HEK293 (cell line): ENCODE measurements at regions not wholly inside any gene's neighbourhood (a gene's known extent, or its start where the extent isn't known, plus 50 kb on each side); places are given as distances from the start of the nearest gene placed in this dataset.

Experiments
- CTCF ChIA-PET: fragments of 350-600 bp; formaldehyde crosslinking; extraction: SDS; loops from one replicate; lab custom pipeline; 2021; ENCODE audit warnings: antibody characterized with exemption; lab: Yijun Ruan, JAX
- POLR2A ChIA-PET: fragments of 300-600 bp; formaldehyde crosslinking; extraction: SDS; loops from one replicate; lab custom pipeline; 2020; ENCODE audit warnings: antibody characterized with exemption, inconsistent platforms; lab: Yijun Ruan, JAX
- H3K27ac ChIP-seq: fragments of 200-500 bp; sonication (Bioruptor generic); 2 replicates; pipeline ENCODE4 v1.5.1; 2014; ENCODE audit warnings: low read depth, low read length, control low read depth, inconsistent platforms; ENCODE audit errors: extremely low read depth
- H3K36me3 ChIP-seq, 2 experiments: fragments of 200-500 bp in 1 of 2; sonication (Bioruptor generic) in 1 of 2; 1 replicate in 1 of 2; 2 replicates in 1 of 2; pipeline ENCODE4 v1.5.1; 2014 to 2017; ENCODE audit warnings: inconsistent platforms in 2 of 2, low read length in 2 of 2; ENCODE audit not compliant: control insufficient read depth in 2 of 2, insufficient read depth in 1 of 2
- H3K4me1 ChIP-seq: fragments of 200-500 bp; sonication (Bioruptor generic); 2 replicates; pipeline ENCODE4 v1.5.1; 2014; ENCODE audit warnings: mild to moderate bottlenecking, low read length, inconsistent platforms; ENCODE audit not compliant: control insufficient read depth, insufficient read depth
- H3K4me3 ChIP-seq: 2 replicates; pipeline ENCODE4 v1.5.1; 2011; ENCODE audit warnings: low read depth, mild to moderate bottlenecking, control low read depth, low read length, moderate library complexity
- H3K9me3 ChIP-seq: fragments of 200-500 bp; sonication (Bioruptor generic); 2 replicates; pipeline ENCODE4 v1.5.1; 2014; ENCODE audit warnings: low read depth, low read length, inconsistent platforms; ENCODE audit not compliant: control insufficient read depth, insufficient read depth
- EGR2 ChIP-seq: fragments of 450-650 bp; formaldehyde crosslinking; IDR thresholded peaks from 2 replicates; pipeline ENCODE4 v1.5.1; 2016; ENCODE audit warnings: low read depth, missing biosample characterization, missing genetic modification characterization
- FEZF1 ChIP-seq: fragments of 450-650 bp; formaldehyde crosslinking; IDR thresholded peaks from 2 replicates; pipeline ENCODE4 v1.5.1; 2016; ENCODE audit warnings: missing biosample characterization, missing genetic modification characterization
- GLIS1 ChIP-seq: fragments of 450-650 bp; formaldehyde crosslinking; IDR thresholded peaks from 2 replicates; pipeline ENCODE4 v1.5.1; 2016; ENCODE audit warnings: missing biosample characterization, missing genetic modification characterization
- HOXC10 ChIP-seq: sonication (generic); formaldehyde crosslinking; IDR thresholded peaks from 2 replicates; pipeline ENCODE4 v1.8.1; 2023; ENCODE audit warnings: mild to moderate bottlenecking, missing genetic modification reagents
- KLF1 ChIP-seq: fragments of 450-650 bp; formaldehyde crosslinking; IDR thresholded peaks from 2 replicates; pipeline ENCODE4 v1.5.1; 2016; ENCODE audit warnings: missing biosample characterization, missing genetic modification characterization
- KLF10 ChIP-seq: fragments of 450-650 bp; IDR thresholded peaks from 2 replicates; pipeline ENCODE4 v1.5.1; 2018; ENCODE audit warnings: missing biosample characterization, mild to moderate bottlenecking, missing genetic modification characterization
- WT1 ChIP-seq: fragments of 450-650 bp; formaldehyde crosslinking; IDR thresholded peaks from 2 replicates; pipeline ENCODE4 v1.5.1; 2016; ENCODE audit warnings: missing biosample characterization, missing genetic modification characterization
- ZEB2 ChIP-seq: fragments of 450-650 bp; formaldehyde crosslinking; IDR thresholded peaks from 2 replicates; pipeline ENCODE4 v1.5.1; 2016; ENCODE audit warnings: missing biosample characterization, missing genetic modification characterization
- ZIC2 ChIP-seq: fragments of 450-650 bp; formaldehyde crosslinking; IDR thresholded peaks from 2 replicates; pipeline ENCODE4 v1.5.1; 2016; ENCODE audit warnings: missing biosample characterization, missing genetic modification characterization
- ZNF114 ChIP-seq: fragments of 450-650 bp; formaldehyde crosslinking; IDR thresholded peaks from 2 replicates; pipeline ENCODE4 v1.5.0; 2017; ENCODE audit warnings: missing biosample characterization, missing genetic modification characterization
- ZNF140 ChIP-seq: fragments of 450-650 bp; formaldehyde crosslinking; IDR thresholded peaks from 2 replicates; pipeline ENCODE4 v1.5.1; 2016; ENCODE audit warnings: missing biosample characterization, missing genetic modification characterization
- ZNF16 ChIP-seq: fragments of 450-650 bp; formaldehyde crosslinking; IDR thresholded peaks from 2 replicates; pipeline ENCODE4 v1.5.1; 2016; ENCODE audit warnings: low read depth, missing biosample characterization, missing genetic modification characterization
- ZNF169 ChIP-seq: fragments of 450-650 bp; formaldehyde crosslinking; IDR thresholded peaks from 2 replicates; pipeline ENCODE4 v1.5.1; 2016; ENCODE audit warnings: missing biosample characterization, missing genetic modification characterization
- ZNF174 ChIP-seq: fragments of 450-650 bp; formaldehyde crosslinking; IDR thresholded peaks from 2 replicates; pipeline ENCODE4 v1.5.0; 2017; ENCODE audit warnings: missing biosample characterization, mild to moderate bottlenecking, missing genetic modification characterization
- ZNF19 ChIP-seq: fragments of 450-650 bp; formaldehyde crosslinking; IDR thresholded peaks from 2 replicates; pipeline ENCODE4; 2016; ENCODE audit warnings: missing biosample characterization, missing genetic modification characterization, low read depth
- ZNF202 ChIP-seq: fragments of 450-650 bp; formaldehyde crosslinking; IDR thresholded peaks from 2 replicates; pipeline ENCODE4 v1.5.1; 2016; ENCODE audit warnings: missing biosample characterization, missing genetic modification characterization, borderline replicate concordance
- ZNF214 ChIP-seq: fragments of 450-650 bp; formaldehyde crosslinking; IDR thresholded peaks from 2 replicates; pipeline ENCODE4 v1.5.1; 2017; ENCODE audit warnings: missing biosample characterization, mild to moderate bottlenecking, missing genetic modification characterization, borderline replicate concordance
- ZNF221 ChIP-seq: fragments of 450-650 bp; formaldehyde crosslinking; IDR thresholded peaks from 2 replicates; pipeline ENCODE4 v1.5.1; 2017; ENCODE audit warnings: missing biosample characterization, missing genetic modification characterization, borderline replicate concordance
- ZNF248 ChIP-seq: fragments of 450-650 bp; formaldehyde crosslinking; IDR thresholded peaks from 2 replicates; pipeline ENCODE4 v1.5.1; 2017; ENCODE audit warnings: missing biosample characterization, missing genetic modification characterization
- ZNF266 ChIP-seq: fragments of 450-650 bp; formaldehyde crosslinking; IDR thresholded peaks from 2 replicates; pipeline ENCODE4 v1.5.1; 2016; ENCODE audit warnings: missing biosample characterization, missing genetic modification characterization, low read depth
- ZNF350 ChIP-seq: fragments of 450-650 bp; formaldehyde crosslinking; IDR thresholded peaks from 2 replicates; pipeline ENCODE4 v1.5.0; 2017; ENCODE audit warnings: missing biosample characterization, mild to moderate bottlenecking, missing genetic modification characterization
- ZNF366 ChIP-seq: fragments of 450-650 bp; formaldehyde crosslinking; conservative IDR thresholded peaks from 2 replicates; pipeline ENCODE4 v1.5.1; 2016; ENCODE audit warnings: missing biosample characterization, missing genetic modification characterization
- ZNF394 ChIP-seq: fragments of 450-650 bp; formaldehyde crosslinking; IDR thresholded peaks from 2 replicates; pipeline ENCODE4 v1.5.1; 2016; ENCODE audit warnings: missing biosample characterization, missing genetic modification characterization, mild to moderate bottlenecking, moderate library complexity, borderline replicate concordance
- ZNF416 ChIP-seq: fragments of 450-650 bp; formaldehyde crosslinking; IDR thresholded peaks from 2 replicates; pipeline ENCODE4 v1.5.1; 2016; ENCODE audit warnings: missing biosample characterization, missing genetic modification characterization
- ZNF426 ChIP-seq: fragments of 450-650 bp; formaldehyde crosslinking; IDR thresholded peaks from 2 replicates; pipeline ENCODE4 v1.5.1; 2017; ENCODE audit warnings: missing biosample characterization, missing genetic modification characterization, mild to moderate bottlenecking, inconsistent platforms, moderate library complexity
- ZNF433 ChIP-seq: fragments of 450-650 bp; formaldehyde crosslinking; IDR thresholded peaks from 2 replicates; pipeline ENCODE4 v1.5.1; 2016; ENCODE audit warnings: missing biosample characterization, missing genetic modification characterization, low read depth
- ZNF501 ChIP-seq: fragments of 450-650 bp; formaldehyde crosslinking; IDR thresholded peaks from 2 replicates; pipeline ENCODE4 v1.5.1; 2016; ENCODE audit warnings: missing biosample characterization, missing genetic modification characterization
- ZNF555 ChIP-seq: fragments of 450-650 bp; formaldehyde crosslinking; conservative IDR thresholded peaks from 2 replicates; pipeline ENCODE4 v1.5.1; 2017; ENCODE audit warnings: missing biosample characterization, mild to moderate bottlenecking, missing genetic modification characterization, inconsistent platforms
- ZNF561 ChIP-seq: fragments of 450-650 bp; IDR thresholded peaks from 2 replicates; pipeline ENCODE4 v1.5.1; 2018; ENCODE audit warnings: missing biosample characterization, missing genetic modification characterization, borderline replicate concordance
- ZNF623 ChIP-seq: fragments of 450-650 bp; formaldehyde crosslinking; IDR thresholded peaks from 2 replicates; pipeline ENCODE4 v1.5.1; 2016; ENCODE audit warnings: missing biosample characterization, missing genetic modification characterization
- ZNF654 ChIP-seq: fragments of 450-650 bp; formaldehyde crosslinking; IDR thresholded peaks from 2 replicates; pipeline ENCODE4 v1.5.1; 2016; ENCODE audit warnings: low read depth, missing biosample characterization, missing genetic modification characterization
- ZNF660 ChIP-seq: fragments of 450-650 bp; IDR thresholded peaks from 2 replicates; pipeline ENCODE4 v1.5.1; 2018; ENCODE audit warnings: missing biosample characterization, mild to moderate bottlenecking, missing genetic modification characterization
- ZSCAN23 ChIP-seq: fragments of 450-650 bp; formaldehyde crosslinking; IDR thresholded peaks from 2 replicates; pipeline ENCODE4 v1.5.1; 2016; ENCODE audit warnings: missing biosample characterization, missing genetic modification characterization
- TF ChIP-seq, protein P1 (sequence below): fragments of 450-650 bp; formaldehyde crosslinking; IDR thresholded peaks from 2 replicates; pipeline ENCODE4 v1.5.1; 2017; ENCODE audit warnings: missing biosample characterization, mild to moderate bottlenecking, missing genetic modification characterization, moderate library complexity
- TF ChIP-seq, protein P2 (sequence below): fragments of 450-650 bp; formaldehyde crosslinking; IDR thresholded peaks from 2 replicates; pipeline ENCODE4 v1.5.1; 2016; ENCODE audit warnings: missing biosample characterization, missing genetic modification characterization
- TF ChIP-seq, protein P3 (sequence below): fragments of 450-650 bp; formaldehyde crosslinking; IDR thresholded peaks from 2 replicates; pipeline ENCODE4 v1.5.1; 2016; ENCODE audit warnings: missing biosample characterization, missing genetic modification characterization

DNA sequence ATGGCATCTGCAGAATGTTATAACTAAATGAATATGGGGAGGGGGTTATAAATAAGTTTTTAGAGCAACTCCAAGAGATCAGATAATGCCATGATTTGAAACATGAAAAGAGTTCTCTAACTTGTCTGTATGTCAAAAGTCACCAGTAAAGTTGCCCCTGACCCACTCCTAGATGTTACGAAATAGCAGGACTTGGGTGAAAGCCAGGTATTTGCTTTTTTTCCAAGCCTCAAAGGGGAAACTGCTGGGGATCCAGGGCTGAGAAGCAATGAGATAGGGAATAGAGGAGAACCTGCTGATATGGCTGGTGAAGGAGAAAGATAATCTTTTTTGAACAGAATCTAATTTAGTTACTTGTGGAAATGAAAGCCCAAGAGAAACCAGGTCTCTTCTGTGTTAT lies 191.5 kb upstream of the CDH20 start:
- H3K4me1 ChIP-seq = no peaks in the 10 kb centered on the region
- no peak overlapping the region for H3K4me3 ChIP-seq
- ChIA-PET CTCF (no interaction called here), POLR2A (no interaction called here)
- H3K9me3 ChIP-seq = no peaks in the 10 kb centered on the region
- TF ChIP-seq ZNF19 (tag by site-specific recombination) (no peak), EGR2 (tag by site-specific recombination) (no peak), ZNF350 (tag by site-specific recombination) (no peak), ZNF394 (tag by site-specific recombination) (no peak), ZNF221 (tag by site-specific recombination) (no peak), ZNF16 (tag by site-specific recombination) (no peak), WT1 (tag by site-specific recombination) (no peak), ZNF169 (tag by site-specific recombination) (no peak), ZNF202 (no peak)
- TF ChIP-seq, protein P1, sequence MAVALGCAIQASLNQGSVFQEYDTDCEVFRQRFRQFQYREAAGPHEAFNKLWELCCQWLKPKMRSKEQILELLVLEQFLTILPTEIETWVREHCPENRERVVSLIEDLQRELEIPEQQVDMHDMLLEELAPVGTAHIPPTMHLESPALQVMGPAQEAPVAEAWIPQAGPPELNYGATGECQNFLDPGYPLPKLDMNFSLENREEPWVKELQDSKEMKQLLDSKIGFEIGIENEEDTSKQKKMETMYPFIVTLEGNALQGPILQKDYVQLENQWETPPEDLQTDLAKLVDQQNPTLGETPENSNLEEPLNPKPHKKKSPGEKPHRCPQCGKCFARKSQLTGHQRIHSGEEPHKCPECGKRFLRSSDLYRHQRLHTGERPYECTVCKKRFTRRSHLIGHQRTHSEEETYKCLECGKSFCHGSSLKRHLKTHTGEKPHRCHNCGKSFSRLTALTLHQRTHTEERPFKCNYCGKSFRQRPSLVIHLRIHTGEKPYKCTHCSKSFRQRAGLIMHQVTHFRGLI (tag by site-specific recombination) = no peak
- H3K36me3 ChIP-seq = no peaks in the 10 kb centered on the region
- no peak overlapping the region for H3K27ac ChIP-seq

DNA sequence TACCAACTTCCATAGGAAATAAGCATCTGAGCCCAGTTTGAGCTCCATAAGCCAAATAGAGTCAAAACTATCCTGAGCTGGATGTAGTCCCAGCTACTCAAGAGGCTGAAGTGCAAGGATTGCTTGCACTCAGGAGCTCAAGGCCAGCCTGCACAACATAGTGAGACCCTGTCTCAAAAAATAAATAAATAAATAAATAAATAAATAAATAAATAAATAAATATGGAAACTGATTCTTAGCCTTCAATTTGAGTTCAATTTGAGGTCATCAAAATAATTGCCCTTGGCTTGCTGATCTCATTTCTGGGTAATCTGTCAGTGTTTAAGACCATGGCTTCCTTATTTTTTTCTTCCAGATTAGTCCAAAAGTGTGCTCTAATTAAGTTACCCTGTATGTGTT lies 184.9 kb upstream of the CDH20 start:
- ChIA-PET CTCF (interaction anchor here (1.4 kb wide), 1 partner anchor 13 kb away, joined by 5 read pairs; no protein-coding TSS in a partner anchor), POLR2A (no interaction called here)
- Histone ChIP-seq H3K36me3 (no peaks in the 10 kb centered on the region), H3K27ac (no peak overlapping the region), H3K4me3 (no peak overlapping the region), H3K4me1 (no peaks in the 10 kb centered on the region), H3K9me3 (no peaks in the 10 kb centered on the region)
- TF ChIP-seq ZNF416 (no peak), ZNF214 (tag by site-specific recombination) (no peak), ZNF433 (tag by site-specific recombination) (0 out of 2 replicates have a peak, but pooled peaks have one; percentile 10), ZNF114 (no peak), ZNF248 (tag by site-specific recombination) (no peak), ZNF140 (tag by site-specific recombination) (peak; percentile 8; the same call in 1 of the 2 replicates), ZNF501 (tag by site-specific recombination) (no peak), ZNF654 (tag by site-specific recombination) (0 out of 2 replicates have a peak, but pooled peaks have one; percentile 11), ZNF426 (peak; percentile 55), KLF1 (tag by site-specific recombination) (no peak), ZNF174 (tag by site-specific recombination) (no peak), ZSCAN23 (no peak), ZNF555 (peak; percentile 54), ZNF16 (tag by site-specific recombination) (no peak), ZNF266 (no peak), FEZF1 (tag by site-specific recombination) (no peak), ZNF366 (tag by site-specific recombination) (no peak), KLF10 (tag by site-specific recombination) (no peak), ZNF660 (tag by site-specific recombination) (no peak), HOXC10 (CRISPR knock-in tag) (no peak), EGR2 (tag by site-specific recombination) (no peak), ZEB2 (tag by site-specific recombination) (no peak), ZNF561 (tag by site-specific recombination) (no peak), ZNF623 (tag by site-specific recombination) (peak; percentile 47), ZIC2 (tag by site-specific recombination) (no peak), GLIS1 (tag by site-specific recombination) (no peak)
- TF ChIP-seq, protein P2, sequence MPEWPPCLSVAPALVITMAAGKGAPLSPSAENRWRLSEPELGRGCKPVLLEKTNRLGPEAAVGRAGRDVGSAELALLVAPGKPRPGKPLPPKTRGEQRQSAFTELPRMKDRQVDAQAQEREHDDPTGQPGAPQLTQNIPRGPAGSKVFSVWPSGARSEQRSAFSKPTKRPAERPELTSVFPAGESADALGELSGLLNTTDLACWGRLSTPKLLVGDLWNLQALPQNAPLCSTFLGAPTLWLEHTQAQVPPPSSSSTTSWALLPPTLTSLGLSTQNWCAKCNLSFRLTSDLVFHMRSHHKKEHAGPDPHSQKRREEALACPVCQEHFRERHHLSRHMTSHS (tag by site-specific recombination) = no peak
- TF ChIP-seq, protein P3, sequence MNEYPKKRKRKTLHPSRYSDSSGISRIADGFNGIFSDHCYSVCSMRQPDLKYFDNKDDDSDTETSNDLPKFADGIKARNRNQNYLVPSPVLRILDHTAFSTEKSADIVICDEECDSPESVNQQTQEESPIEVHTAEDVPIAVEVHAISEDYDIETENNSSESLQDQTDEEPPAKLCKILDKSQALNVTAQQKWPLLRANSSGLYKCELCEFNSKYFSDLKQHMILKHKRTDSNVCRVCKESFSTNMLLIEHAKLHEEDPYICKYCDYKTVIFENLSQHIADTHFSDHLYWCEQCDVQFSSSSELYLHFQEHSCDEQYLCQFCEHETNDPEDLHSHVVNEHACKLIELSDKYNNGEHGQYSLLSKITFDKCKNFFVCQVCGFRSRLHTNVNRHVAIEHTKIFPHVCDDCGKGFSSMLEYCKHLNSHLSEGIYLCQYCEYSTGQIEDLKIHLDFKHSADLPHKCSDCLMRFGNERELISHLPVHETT (tag by site-specific recombination) = no peak
